GM19455 (cell line): ENCODE measurements at regions not wholly inside any gene's neighbourhood (a gene's known extent, or its start where the extent isn't known, plus 50 kb on each side); places are given as distances from the start of the nearest gene placed in this dataset.
"Not testable (repeated sequence)": the region's sequence is repeated elsewhere in the genome, so short reads cannot be mapped to it uniquely, and the experiment has no call there.

Source experiments
- ATAC-seq: cut with Tn5 transposase; IDR thresholded peaks from one replicate; pipeline ENCODE4 v1.9.1; 2021; ENCODE audit not compliant: unreplicated experiment

GRCh38 chr10:21296575-21297355 is 228.7 kb downstream of the SKIDA1 start:
- no peak for ATAC-seq

- ATAC-seq = no peak
These were observed 231.7 kb downstream of the SKIDA1 start for GRCh38 chr10:21293518-21294356.

GRCh38 chr10:21292763-21293517 is 232.5 kb downstream of the SKIDA1 start:
- ATAC-seq = no peak

- ATAC-seq = no peak
These were observed 234.9 kb downstream of the SKIDA1 start for GRCh38 chr10:21290499-21291160.

DNA sequence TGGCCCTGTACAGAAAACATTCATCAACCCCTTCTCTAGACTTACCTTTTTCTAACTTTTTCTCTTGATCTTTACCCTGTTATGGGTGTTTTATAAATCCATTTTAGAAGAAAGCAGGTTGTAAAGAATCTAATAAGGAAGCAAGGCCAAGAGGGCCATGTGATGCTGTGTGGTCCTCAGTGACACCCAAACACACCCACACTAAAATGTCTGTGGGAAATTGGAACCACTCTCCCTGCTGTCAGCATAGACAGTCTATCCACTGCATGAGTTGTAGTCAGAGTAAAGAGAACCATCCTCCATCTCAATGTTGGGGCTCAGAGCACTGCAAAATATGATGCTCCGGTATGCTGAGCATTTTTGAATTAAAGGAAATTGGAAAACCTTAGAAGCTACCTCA is 235.5 kb downstream of the SKIDA1 start:
- ATAC-seq = no peak

DNA sequence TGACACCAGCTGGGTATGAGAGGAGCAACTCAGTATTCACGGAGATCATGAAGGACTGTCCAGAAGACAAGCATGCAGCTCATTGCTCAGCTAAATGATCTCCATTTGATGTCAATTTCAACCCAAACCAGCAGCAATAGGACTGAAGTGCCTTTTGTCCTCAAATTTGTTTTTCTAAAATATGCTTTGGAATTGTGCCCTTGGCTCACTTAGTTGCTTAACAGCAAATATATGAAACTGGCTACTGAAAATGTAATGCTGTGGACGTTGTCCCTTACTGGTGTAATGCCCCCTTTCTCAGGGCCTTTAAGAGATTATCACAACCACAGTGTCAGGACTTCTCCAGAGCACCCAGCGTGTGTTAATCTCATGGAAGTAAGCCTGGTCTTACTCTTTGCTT is 236.2 kb downstream of the SKIDA1 start:
- no peak for ATAC-seq

DNA sequence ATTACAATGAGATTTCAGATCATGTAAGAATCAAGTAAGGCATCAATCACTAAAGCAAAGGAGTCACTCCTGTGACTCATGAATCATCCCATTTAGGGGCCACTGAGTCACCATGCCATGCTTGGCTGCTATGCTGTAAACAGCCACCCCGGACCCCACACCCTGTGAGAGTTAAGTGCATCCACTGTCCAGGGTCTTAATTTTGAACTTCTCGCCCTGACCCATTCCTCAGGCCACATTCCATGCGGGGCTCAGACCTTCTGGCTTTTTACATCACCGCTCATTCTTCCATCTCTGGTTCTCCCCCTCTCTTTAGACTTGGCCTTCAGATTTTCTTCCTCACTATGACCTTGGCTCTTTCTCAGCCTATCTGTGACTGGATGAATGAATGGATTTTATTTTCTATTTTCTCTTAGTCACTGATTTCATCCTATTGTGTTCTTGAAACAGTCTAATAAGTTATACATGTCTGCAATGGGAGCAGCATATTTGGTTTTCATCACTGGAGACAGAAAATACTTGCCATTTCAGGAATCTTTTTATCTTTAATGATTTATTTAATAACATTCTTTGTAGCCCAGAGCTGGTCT is 239.6 kb downstream of the SKIDA1 start:
- ATAC-seq = no peak

GRCh38 chr10:21285207-21285606 is 240.3 kb downstream of the SKIDA1 start:
- no peak for ATAC-seq

DNA sequence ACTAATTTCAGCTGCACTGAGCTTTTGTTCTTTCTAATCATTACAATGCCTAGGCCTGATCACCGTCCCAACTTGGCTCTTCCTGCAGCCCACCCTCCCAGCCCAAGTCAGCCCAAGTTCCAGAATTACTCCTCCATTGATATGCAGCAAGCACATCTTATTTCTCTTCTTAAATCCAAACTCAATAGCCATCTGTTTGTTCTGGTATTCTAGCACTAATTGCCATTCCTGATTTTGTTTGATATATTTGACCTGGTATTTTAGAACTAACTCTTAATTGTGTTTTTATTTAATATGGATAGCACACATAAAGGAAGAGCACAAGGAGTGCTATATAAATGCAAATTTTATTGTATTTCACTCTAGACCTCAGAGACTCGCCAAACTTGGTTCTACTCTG is 241.2 kb downstream of the SKIDA1 start:
- no peak for ATAC-seq

DNA sequence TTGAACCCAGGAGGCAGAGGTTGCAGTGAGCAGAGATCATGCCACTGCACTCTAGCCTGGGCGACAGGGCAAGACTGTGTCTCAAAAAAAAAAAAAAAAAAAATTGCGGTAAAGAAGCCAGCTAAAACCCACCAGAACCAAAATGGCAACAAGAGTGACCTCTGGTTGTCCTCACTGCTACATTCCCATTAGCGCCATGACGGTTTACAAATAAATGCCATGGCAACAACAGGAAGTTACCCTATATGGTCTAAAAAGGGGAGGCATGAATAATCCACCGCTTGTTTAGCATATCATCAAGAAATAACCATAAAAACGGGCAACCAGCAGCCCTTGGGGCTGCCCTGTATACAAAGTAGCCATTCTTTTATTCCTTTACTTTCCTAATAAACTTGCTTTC is 242.4 kb downstream of the SKIDA1 start:
- ATAC-seq = not testable (repeated sequence)

GRCh38 chr10:21281765-21282484 is 243.6 kb downstream of the SKIDA1 start:
- ATAC-seq = no peak

- ATAC-seq = no peak
These were observed 244.4 kb downstream of the SKIDA1 start for GRCh38 chr10:21280971-21281572.

GRCh38 chr10:21280037-21280436 is 245.4 kb downstream of the SKIDA1 start:
- no peak for ATAC-seq

DNA sequence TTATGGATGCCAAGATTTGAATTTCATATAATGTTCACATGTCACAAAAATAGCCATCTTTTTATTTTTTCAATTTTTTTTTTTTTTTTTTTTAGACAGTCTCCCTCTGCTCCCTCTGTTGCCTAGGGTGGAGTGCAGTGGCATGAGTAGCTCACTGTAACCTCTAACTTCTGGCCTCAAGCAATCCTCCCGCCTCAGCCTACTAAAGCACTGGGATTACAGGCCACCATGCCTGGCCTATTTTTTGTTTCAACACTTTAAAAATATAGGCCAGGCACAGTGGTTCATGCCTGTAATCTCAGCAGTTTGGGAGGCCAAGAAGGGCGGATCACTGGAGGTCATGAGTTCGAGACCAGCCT is 246.3 kb downstream of the SKIDA1 start:
- no peak for ATAC-seq

DNA sequence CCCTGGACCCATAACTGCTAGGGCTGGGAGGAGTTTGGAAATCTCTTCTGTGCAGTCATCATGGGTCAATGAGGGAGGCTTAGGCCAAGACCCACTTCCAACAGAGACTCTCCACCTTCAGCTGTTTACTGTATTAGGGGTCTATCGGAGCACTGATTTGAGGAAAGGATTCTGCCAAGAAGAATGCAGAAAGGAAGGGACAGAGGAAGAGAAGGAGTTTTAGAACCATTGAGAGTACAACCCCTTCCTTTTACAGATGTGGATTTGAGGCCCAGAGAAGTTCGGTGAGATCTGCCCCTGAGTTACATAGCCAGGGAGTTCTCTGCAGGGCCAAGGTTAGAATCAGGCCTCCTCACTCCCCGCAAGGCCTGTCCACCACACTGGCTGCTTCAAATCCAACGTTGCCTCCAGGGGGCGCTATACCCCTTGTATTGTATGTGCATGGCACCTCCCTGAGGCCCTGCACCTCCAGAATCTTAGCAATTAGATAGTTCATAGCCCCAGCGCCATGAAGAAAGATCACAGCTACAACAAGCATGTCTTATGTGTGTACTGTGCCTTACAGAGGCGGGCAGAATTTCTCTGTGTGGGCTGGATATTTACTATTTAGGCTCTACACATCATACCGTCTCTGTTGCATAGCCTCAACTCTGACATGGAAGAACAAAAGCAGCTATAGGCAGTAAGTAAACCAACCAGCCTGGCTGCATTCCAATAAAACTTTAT is 246.8 kb downstream of the SKIDA1 start:
- no peak for ATAC-seq

DNA sequence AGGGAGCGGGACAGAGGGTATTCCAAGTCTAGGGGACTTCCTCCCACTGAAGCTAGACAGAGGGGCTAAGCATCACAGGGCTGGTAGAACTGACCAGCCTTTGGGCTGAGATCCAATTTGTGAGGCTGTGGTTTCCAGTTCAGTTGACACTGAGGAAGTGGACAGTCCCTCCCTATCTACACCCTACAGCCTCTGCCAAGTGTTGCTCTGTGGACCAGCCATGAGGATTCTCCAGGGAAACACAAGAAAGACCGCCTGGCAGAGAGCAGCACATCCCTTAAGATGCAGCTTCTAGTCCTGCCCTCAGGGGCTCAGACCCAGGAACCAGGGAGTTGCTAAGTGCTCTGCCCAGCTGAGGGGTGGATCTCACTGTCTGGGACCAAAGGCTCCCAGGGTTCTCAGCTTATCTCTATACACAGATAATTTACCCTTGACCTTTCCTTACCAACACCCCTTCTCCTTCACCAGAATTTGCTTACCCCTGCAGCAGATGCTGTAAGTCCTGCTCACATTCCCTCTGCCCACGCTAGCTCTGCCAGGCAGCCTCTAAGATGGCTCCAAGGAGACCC is 252.0 kb downstream of the SKIDA1 start:
- ATAC-seq = no peak

- no peak for ATAC-seq
These were observed 252.7 kb downstream of the SKIDA1 start for GRCh38 chr10:21272643-21273399.

GRCh38 chr10:21270976-21271375 is 254.5 kb downstream of the SKIDA1 start:
- no peak for ATAC-seq
